22Rv1 (cell line): ENCODE measurements at regions not wholly inside any gene's neighbourhood (a gene's known extent, or its start where the extent isn't known, plus 50 kb on each side); places are given as distances from the start of the nearest gene placed in this dataset.

Experiments
- H3K27ac ChIP-seq: fragments of 450-650 bp; 2 replicates; pipeline ENCODE4 v1.5.1; 2017
- CTCF ChIP-seq: fragments of 450-650 bp; IDR thresholded peaks from 2 replicates; pipeline ENCODE4 v1.5.1; 2017; ENCODE audit warnings: mild to moderate bottlenecking
- ZFX ChIP-seq: fragments of 450-650 bp; IDR thresholded peaks from 2 replicates; pipeline ENCODE4 v1.6.1; 2017; ENCODE audit warnings: antibody characterized with exemption, borderline replicate concordance

GRCh38 chr10:55446441-55447002, 645.5 kb upstream of the PCDH15 start:
- no peak for TF ChIP-seq ZFX
- H3K27ac ChIP-seq = no peak overlapping the region

GRCh38 chr10:55441777-55442176, 640.7 kb upstream of the PCDH15 start:
- TF ChIP-seq ZFX = no peak
- TF ChIP-seq CTCF = no peak
- H3K27ac ChIP-seq = no peak overlapping the region

GRCh38 chr10:55426138-55426537, 625.1 kb upstream of the PCDH15 start:
- H3K27ac ChIP-seq = no peak overlapping the region
- TF ChIP-seq CTCF (no peak), ZFX (no peak)

- peak overlapping the region; percentile 50 for H3K27ac ChIP-seq
- TF ChIP-seq CTCF (peak; percentile 65), ZFX (no peak)
Observed at GRCh38 chr10:55410415-55410885, 609.4 kb upstream of the PCDH15 start.

GRCh38 chr10:55404094-55404493, 603.1 kb upstream of the PCDH15 start:
- H3K27ac ChIP-seq = no peak overlapping the region
- TF ChIP-seq CTCF (no peak), ZFX (no peak)

GRCh38 chr10:55400075-55400849, 599.2 kb upstream of the PCDH15 start:
- H3K27ac ChIP-seq = no peak overlapping the region
- TF ChIP-seq ZFX (no peak), CTCF (no peak)

- H3K27ac ChIP-seq = no peak overlapping the region
- no peak for TF ChIP-seq CTCF
- TF ChIP-seq ZFX = no peak
Observed at GRCh38 chr10:55398497-55398882, 597.5 kb upstream of the PCDH15 start.
